ENCODE measurements at regions not wholly inside any gene's neighbourhood (a gene's known extent, or its start where the extent isn't known, plus 50 kb on each side); places are given as distances from the start of the nearest gene placed in this dataset.
"Not testable (repeated sequence)": the region's sequence is repeated elsewhere in the genome, so short reads cannot be mapped to it uniquely, and the experiment has no call there.

DNA sequence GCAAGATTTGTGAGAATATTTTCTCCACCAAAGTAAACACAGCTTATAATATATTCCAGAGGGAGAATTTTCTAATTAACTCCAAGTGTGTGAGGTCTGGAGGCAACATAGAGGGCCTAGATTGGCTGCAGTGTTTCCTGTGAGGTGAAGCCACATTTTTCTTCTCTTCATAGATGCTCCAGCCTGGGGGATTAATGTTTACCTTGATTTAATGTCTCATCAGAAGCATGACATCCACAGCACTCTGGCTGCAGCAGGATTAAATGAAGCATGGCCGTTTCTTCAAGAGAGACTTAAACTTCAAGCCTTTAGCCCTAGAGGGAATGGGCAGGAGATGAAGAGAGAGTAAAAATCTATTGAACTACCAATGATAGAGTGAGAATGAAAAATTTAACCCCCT is 137.9 kb upstream of the ZBTB20 start:
- H3K4me1 Mint-ChIP-seq = no peaks in the 10 kb centered on the region
- no peak overlapping the region for H3K27ac Mint-ChIP-seq
- no peaks in the 10 kb centered on the region for H3K9me3 Mint-ChIP-seq

DNA sequence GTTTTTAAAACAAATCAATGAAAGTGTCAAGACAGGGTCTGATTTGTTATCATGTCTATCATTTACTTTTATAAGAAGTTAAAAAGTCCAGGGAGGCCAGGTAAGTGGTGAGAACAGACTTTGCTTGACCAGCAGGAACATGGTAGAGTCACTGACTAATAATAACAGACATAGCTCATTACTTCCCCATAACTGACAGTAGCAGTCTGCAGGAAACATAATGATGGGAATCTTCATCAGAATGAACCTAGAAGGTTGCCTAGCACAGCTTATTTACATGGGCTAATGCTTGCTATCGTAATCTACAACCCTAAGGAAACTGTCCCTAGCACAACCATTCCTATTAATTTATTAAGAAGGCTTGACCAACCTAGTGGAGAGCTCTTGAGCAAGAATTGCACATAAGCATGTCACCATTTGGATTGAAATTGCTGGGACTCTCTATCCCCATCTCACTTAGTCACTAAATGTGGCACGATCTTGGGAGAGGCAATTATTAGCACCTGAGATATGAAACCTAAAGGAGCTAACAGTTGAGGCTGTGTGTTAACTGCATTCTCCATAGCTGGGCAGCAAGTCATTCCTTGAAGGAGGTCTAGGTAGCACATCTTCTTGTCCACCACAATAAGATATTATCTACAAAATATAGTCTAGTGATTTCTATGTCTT is 139.6 kb upstream of the ZBTB20 start:
- Mint-ChIP-seq H3K4me3 (no peak overlapping the region), H3K9me3 (no peaks in the 10 kb centered on the region), H3K36me3 (peaks cover 4% of the 10 kb centered on the region), H3K27me3 (no peaks in the 10 kb centered on the region), H3K27ac (no peak overlapping the region), H3K4me1 (no peaks in the 10 kb centered on the region)

More for the DNA sequence above, 137.9 kb upstream of the ZBTB20 start:
- Mint-ChIP-seq H3K4me3 (no peak overlapping the region), H3K36me3 (peaks cover 4% of the 10 kb centered on the region), H3K27me3 (no peaks in the 10 kb centered on the region)

DNA sequence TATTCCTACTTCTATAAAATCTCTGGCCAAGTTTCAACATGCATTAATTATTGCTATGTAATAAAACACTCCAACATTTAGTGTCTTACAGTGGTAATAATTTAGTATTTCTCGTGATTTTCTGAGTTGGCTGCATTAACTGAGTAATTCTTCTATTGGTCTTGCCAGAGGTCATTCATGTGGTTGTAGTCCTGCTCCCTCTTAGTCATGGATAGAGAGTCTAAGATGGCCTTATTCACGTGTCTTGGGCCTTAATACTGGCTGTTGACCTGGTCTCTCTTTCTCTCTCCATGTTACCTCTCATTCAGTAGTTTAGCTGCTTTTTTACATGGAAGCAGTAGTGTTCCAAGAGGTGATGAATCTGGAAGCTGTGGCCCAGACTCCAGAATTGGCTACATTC is 140.1 kb upstream of the ZBTB20 start:
- Mint-ChIP-seq H3K4me3 (no peak overlapping the region), H3K27me3 (no peaks in the 10 kb centered on the region), H3K36me3 (peaks cover 1% of the 10 kb centered on the region), H3K27ac (no peak overlapping the region), H3K9me3 (no peaks in the 10 kb centered on the region), H3K4me1 (no peaks in the 10 kb centered on the region)

DNA sequence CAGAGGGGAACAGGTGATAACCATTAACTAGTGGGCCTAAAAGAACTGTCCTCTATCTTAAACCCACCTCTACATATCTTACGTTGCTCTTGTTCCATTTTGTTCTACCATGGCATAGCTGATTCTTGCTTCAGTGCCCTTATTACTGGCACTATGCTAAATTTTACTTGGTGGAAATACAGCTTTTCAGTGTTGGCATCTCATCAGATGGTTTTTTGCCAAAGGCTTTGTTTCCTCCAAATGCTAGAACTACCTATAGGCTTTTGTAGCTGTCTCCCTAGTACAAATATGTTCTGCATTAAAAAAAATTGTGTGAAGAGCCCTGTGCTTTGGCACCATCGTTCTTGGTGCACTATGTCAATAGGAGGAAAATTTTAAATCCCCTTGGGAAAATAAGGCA is 145.0 kb upstream of the ZBTB20 start:
- H3K4me1 Mint-ChIP-seq = no peaks in the 10 kb centered on the region
- no peak overlapping the region for H3K4me3 Mint-ChIP-seq
- no peak overlapping the region for H3K27ac Mint-ChIP-seq
- no peaks in the 10 kb centered on the region for H3K9me3 Mint-ChIP-seq
- no peaks in the 10 kb centered on the region for H3K36me3 Mint-ChIP-seq
- no peaks in the 10 kb centered on the region for H3K27me3 Mint-ChIP-seq

DNA sequence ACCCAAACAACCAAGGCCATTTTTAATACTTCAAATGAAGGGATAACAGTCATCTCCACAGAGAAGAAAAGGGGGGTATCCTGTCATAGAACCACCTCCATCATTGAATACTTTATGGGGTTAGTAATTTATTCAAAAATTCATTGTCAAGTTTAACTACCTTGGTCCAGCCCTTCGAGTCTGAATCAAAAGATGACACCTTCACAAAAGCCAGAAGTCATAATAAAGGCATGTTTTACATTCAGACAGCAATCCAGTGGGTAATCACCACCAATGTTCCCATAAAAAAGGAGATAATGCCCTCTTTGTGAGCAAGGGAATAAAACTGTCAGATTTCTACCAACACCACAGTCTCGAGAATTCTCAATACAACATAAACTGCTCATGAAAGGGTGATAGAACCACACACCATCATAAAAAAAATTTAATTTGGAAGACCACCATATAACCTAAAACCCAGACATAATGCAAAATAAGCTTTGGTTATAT is 145.6 kb upstream of the ZBTB20 start:
- H3K9me3 Mint-ChIP-seq = no peaks in the 10 kb centered on the region
- no peaks in the 10 kb centered on the region for H3K4me1 Mint-ChIP-seq
- no peaks in the 10 kb centered on the region for H3K27me3 Mint-ChIP-seq
- no peak overlapping the region for H3K27ac Mint-ChIP-seq
- H3K36me3 Mint-ChIP-seq = no peaks in the 10 kb centered on the region
- no peak overlapping the region for H3K4me3 Mint-ChIP-seq

DNA sequence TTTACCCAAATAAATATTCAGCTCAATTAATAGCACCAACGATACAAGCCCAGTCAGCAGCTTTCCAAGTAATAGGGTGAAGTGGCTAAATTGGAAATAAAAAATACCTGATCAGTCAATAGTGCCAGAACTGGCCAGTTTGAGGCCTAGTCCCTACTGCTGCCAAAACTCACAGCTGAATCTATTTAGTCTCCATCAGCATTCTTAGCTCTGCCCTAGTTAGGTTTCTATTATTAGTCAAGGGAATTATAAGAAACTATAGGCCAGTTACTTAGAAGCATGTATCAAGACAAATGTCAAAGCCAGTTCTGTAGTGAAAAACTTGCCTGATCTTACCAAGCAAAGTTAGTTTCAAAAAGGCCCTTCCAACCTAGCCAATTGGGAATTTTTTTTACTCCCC is 146.2 kb upstream of the ZBTB20 start:
- H3K36me3 Mint-ChIP-seq = no peaks in the 10 kb centered on the region
- H3K4me1 Mint-ChIP-seq = no peaks in the 10 kb centered on the region
- H3K4me3 Mint-ChIP-seq = no peak overlapping the region
- no peak overlapping the region for H3K27ac Mint-ChIP-seq
- no peaks in the 10 kb centered on the region for H3K27me3 Mint-ChIP-seq
- no peaks in the 10 kb centered on the region for H3K9me3 Mint-ChIP-seq

DNA sequence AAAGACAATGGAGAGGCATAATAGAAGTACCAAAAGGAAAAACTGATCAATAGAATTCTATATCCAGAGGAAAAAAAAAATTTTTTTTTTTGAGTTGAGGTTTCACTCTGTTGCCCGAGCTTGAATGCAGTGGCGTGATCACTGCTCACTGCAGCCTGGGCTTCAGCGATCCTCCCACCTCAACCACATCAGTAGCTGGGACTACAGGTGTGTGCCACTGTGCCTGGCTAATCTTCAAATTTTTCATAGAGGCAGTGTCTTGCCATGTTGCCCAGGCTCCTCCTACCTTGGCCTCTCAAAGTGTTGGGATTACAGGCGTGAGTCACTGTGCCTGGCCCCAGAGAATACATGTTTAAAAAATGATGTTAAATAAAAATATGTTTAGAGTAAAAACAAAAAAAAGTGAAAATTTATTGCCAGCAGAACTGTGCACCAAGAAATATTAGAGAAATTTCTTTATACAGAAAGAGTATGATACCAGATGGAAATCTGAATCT is 154.3 kb upstream of the ZBTB20 start:
- no peak overlapping the region for H3K4me3 Mint-ChIP-seq
- peaks cover 4% of the 10 kb centered on the region for H3K9me3 Mint-ChIP-seq
- H3K27me3 Mint-ChIP-seq = no peaks in the 10 kb centered on the region
- no peaks in the 10 kb centered on the region for H3K36me3 Mint-ChIP-seq
- no peak overlapping the region for H3K27ac Mint-ChIP-seq
- H3K4me1 Mint-ChIP-seq = no peaks in the 10 kb centered on the region

DNA sequence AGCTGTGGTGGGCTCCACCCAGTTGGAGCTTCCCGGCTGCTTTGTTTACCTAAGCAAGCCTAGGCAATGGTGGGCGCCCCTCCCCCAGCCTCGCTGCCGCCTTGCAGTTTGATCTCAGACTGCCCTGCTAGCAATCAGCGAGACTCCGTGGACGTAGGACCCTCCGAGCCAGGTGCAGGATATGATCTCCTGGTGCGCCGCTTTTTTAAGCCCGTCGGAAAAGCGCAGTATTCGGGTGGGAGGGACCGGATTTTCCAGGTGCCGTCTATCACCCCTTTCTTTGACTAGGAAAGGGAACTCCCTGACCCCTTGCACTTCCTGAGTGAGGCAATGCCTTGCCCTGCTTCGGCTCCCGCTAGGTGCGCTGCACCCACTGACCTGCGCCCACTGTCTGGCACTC is 170.9 kb upstream of the ZBTB20 start:
- H3K27ac Mint-ChIP-seq, H3K36me3 Mint-ChIP-seq, H3K27me3 Mint-ChIP-seq, H3K4me3 Mint-ChIP-seq, H3K4me1 Mint-ChIP-seq, H3K9me3 Mint-ChIP-seq: not testable (repeated sequence)

DNA sequence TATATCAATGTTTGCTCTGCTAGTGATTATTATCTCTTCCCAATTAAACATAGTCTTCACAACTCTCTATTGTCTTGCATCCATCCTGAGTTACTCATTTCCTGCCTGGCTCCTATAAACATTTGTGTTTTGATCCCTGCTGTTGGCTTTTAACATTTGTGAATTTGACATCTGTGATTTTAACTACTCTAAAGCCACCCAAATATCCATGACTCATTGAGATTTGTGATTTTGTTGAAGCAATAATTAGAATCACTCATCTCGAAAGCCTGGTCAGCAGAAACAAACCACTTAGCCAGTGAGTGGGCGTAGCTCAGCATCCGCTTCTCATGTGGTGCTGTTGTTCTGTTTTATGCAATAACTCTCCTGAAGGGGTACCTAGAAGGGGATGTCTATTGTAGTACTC is 174.3 kb upstream of the ZBTB20 start:
- H3K4me1 Mint-ChIP-seq = no peaks in the 10 kb centered on the region
- H3K27ac Mint-ChIP-seq = no peak overlapping the region
- H3K4me3 Mint-ChIP-seq = no peak overlapping the region
- peaks cover 3% of the 10 kb centered on the region for H3K36me3 Mint-ChIP-seq
- H3K27me3 Mint-ChIP-seq = no peaks in the 10 kb centered on the region
- peaks cover 5% of the 10 kb centered on the region for H3K9me3 Mint-ChIP-seq

DNA sequence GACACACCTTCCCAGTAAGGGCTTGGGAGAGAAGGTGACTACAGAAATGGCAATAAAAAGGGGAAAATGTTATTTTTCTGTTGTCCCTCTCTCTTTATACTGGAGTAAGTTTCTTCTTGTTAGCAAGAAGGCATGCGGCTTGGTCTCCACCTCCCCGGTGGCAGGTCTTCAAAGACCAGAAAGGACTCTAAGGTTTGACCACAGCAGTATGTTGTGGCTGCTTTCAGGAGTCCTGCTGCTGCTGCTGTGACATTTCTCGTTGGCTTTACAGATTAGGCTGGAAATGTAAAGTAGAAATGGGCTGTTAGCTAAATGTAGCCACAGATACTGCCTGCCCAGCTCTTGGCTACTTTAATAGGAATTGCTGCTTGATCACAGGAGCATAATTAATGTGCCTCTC is 175.8 kb upstream of the ZBTB20 start:
- Mint-ChIP-seq H3K27ac (no peak overlapping the region), H3K27me3 (no peaks in the 10 kb centered on the region), H3K9me3 (peaks cover 5% of the 10 kb centered on the region), H3K4me3 (no peak overlapping the region), H3K36me3 (peaks cover 3% of the 10 kb centered on the region), H3K4me1 (no peaks in the 10 kb centered on the region)

DNA sequence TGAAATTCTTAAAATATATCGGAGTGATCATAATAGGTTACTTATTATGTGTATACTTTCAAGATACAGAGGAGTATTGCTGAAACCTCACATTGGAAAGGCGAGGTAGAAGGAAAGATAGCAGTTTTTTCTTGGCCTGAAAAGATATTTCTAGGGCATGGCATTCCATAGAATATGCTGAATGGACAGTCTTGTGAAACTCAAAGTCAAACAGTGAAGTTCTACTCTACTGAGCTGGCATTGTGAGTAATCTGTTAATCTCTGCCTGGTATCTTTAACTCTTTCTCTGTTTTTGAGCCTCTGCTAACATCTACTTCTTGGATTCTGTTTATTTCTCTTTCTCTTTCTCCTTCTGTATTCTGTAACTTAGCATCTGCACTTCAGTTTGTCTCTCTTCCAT is 176.3 kb upstream of the ZBTB20 start:
- H3K4me3 Mint-ChIP-seq = no peak overlapping the region
- no peaks in the 10 kb centered on the region for H3K4me1 Mint-ChIP-seq
- no peaks in the 10 kb centered on the region for H3K27me3 Mint-ChIP-seq
- no peak overlapping the region for H3K27ac Mint-ChIP-seq
- H3K36me3 Mint-ChIP-seq = peaks cover 1% of the 10 kb centered on the region
- peaks cover 5% of the 10 kb centered on the region for H3K9me3 Mint-ChIP-seq

DNA sequence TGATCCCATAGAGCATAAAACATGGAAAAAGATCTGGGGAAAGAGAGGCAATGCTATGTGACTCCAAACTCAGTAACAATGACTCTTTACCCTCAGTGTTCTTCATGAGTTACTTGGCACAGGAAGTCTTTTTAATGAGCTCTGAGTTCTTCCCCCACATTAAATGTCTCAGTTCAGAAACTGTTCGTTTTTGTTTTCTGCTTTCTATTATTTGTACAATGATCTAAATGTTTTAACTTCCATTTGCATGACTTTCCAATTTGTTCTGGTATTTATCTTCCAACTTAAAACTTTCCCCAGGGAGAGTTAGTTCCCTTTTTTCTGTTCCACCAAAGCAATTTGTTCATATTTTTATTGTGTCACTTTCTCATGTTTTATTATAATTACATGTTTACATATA is 177.0 kb upstream of the ZBTB20 start:
- Mint-ChIP-seq H3K4me1 (no peaks in the 10 kb centered on the region), H3K27ac (no peak overlapping the region), H3K27me3 (no peaks in the 10 kb centered on the region), H3K4me3 (no peak overlapping the region), H3K9me3 (no peaks in the 10 kb centered on the region), H3K36me3 (no peaks in the 10 kb centered on the region)

DNA sequence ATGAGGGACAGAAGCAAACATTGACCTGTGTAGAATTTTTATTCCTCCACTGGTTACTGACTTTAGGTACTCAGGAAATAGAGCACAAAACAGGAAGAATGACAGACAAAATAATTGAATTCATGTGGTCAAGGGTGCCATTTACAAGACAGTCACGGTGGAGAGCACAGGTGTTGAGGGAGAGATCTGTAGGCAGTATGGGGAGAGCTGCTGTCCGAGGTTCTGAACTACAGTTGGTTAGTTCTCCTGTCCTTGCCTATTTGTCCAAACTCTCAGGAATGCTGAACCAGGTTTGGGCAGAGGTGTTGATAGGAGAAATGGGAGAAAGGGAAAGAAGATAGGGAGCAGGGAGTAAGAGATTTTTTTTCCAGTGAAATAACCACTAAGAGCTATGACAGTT is 178.5 kb upstream of the ZBTB20 start:
- Mint-ChIP-seq H3K36me3 (no peaks in the 10 kb centered on the region), H3K27me3 (no peaks in the 10 kb centered on the region), H3K4me1 (no peaks in the 10 kb centered on the region), H3K4me3 (no peak overlapping the region), H3K9me3 (no peaks in the 10 kb centered on the region), H3K27ac (no peak overlapping the region)

DNA sequence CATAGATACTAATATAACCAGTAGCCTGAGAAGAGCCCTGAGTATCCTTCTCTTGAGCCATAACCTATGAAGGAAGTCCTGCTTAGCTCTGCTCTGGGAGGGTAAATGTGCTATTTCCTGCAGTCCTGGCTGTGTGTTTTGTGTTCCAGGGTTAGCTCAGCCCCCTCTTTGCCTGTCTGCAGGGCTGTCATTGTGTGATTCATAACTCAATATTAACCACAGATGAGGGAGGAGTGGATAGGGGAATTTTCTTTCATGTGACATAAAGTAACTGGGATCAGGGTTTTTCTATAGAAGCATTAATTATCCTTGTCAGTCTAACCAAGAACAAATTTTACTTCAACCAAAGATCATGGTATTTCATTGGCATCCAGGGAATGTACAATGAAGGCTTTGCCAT is 183.3 kb upstream of the ZBTB20 start:
- Mint-ChIP-seq H3K4me1 (no peaks in the 10 kb centered on the region), H3K36me3 (no peaks in the 10 kb centered on the region), H3K27me3 (no peaks in the 10 kb centered on the region), H3K9me3 (no peaks in the 10 kb centered on the region), H3K4me3 (no peak overlapping the region), H3K27ac (no peak overlapping the region)

DNA sequence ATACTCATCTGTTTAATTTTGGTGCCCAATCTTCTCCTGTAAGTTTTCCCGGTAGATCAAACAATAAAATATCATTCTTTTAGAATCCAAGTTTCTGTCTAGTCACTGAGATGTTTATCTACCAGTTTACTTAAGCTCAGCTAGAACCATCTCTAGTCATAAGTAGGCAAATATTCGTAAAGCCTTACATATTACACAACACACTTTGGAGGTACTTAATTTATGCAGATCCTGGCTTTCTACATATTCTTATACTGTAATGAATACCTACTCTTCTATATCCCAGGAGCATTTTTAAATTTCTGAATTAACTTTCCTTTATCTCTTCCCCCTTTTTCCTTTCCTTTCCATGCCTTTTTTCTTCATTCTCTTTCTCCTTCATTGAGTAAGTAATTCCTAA is 185.9 kb upstream of the ZBTB20 start:
- no peaks in the 10 kb centered on the region for H3K27me3 Mint-ChIP-seq
- no peaks in the 10 kb centered on the region for H3K9me3 Mint-ChIP-seq
- H3K36me3 Mint-ChIP-seq = no peaks in the 10 kb centered on the region
- no peak overlapping the region for H3K27ac Mint-ChIP-seq
- no peak overlapping the region for H3K4me3 Mint-ChIP-seq
- H3K4me1 Mint-ChIP-seq = no peaks in the 10 kb centered on the region

DNA sequence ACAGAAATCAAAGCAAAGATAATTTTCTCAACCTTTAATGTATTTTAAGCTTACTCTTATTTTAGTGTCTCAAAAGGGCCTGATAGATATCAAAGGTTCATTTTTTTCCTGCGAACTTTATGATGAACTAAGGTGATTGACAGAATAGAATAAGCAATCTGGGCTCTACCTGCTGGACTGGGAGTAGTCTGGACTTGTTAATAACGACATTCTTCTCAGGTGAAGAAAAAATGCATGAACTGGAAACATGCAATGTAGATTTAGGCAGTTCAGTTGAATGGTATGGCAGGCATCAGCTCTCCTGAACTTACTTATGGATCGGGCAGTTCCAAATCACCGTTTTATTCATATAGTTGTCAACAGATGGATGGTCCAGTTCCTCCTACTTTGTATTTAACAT is 189.7 kb upstream of the ZBTB20 start:
- no peak overlapping the region for H3K4me3 Mint-ChIP-seq
- no peaks in the 10 kb centered on the region for H3K27me3 Mint-ChIP-seq
- H3K27ac Mint-ChIP-seq = no peak overlapping the region
- H3K4me1 Mint-ChIP-seq = no peaks in the 10 kb centered on the region
- no peaks in the 10 kb centered on the region for H3K9me3 Mint-ChIP-seq
- no peaks in the 10 kb centered on the region for H3K36me3 Mint-ChIP-seq

DNA sequence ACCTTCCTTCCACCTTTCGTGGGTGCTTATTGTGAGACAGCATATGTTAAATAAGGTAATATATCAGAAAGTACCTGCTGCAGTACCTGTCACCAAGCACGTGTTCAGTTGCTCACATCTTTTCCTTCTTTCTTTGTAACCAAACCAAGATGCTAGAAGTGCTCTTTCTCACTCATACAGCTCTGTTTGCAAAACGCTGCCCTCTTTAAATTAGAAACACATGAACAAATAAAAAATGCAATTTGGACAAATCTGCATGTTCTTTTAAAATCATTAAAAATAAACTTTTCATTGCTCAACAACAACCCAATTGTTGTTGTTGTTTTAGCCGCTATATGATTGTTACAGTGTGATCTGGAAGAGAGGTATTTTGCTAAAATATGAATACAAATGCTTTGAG is 193.5 kb upstream of the ZBTB20 start:
- no peaks in the 10 kb centered on the region for H3K4me1 Mint-ChIP-seq
- H3K27me3 Mint-ChIP-seq = no peaks in the 10 kb centered on the region
- H3K27ac Mint-ChIP-seq = no peak overlapping the region
- H3K4me3 Mint-ChIP-seq = no peak overlapping the region
- no peaks in the 10 kb centered on the region for H3K36me3 Mint-ChIP-seq
- H3K9me3 Mint-ChIP-seq = no peaks in the 10 kb centered on the region

Data from activated naive CD4-positive, alpha-beta T cell treated with anti-CD3 and anti-CD28 coated beads, Interleukin-2, amount 50 U/mL, for 24 hours (primary cell).